ENCODE measurements at regions not wholly inside any gene's neighbourhood (a gene's known extent, or its start where the extent isn't known, plus 50 kb on each side); places are given as distances from the start of the nearest gene placed in this dataset.
A peak's percentile ranks its signal among the peaks of the same experiment; 100 is the strongest.
"Not testable (repeated sequence)": the region's sequence is repeated elsewhere in the genome, so short reads cannot be mapped to it uniquely, and the experiment has no call there.

GRCh38 chrX:46168254-46168653 is 377.0 kb downstream of the ZNF674 start:
- no peak for DNase-seq (ENCODE audit: low read depth in 2 of 2)

GRCh38 chrX:46165866-46166265 is 379.4 kb downstream of the ZNF674 start:
- DNase-seq (ENCODE audit: low read depth in 2 of 2) = no peak

GRCh38 chrX:46165411-46165810 is 379.8 kb downstream of the ZNF674 start:
- DNase-seq (ENCODE audit: low read depth in 2 of 2) = peak; percentile 30 to 32

- DNase-seq (ENCODE audit: low read depth in 2 of 2) = no peak
Measured at GRCh38 chrX:46152756-46153155, 392.5 kb downstream of the ZNF674 start.

- not testable (repeated sequence) for DNase-seq (ENCODE audit: low read depth in 2 of 2)
Measured at GRCh38 chrX:46151332-46151731, 393.9 kb downstream of the ZNF674 start.

GRCh38 chrX:46144566-46144965 is 400.7 kb downstream of the ZNF674 start:
- DNase-seq (ENCODE audit: low read depth in 2 of 2) = no peak

- DNase-seq (ENCODE audit: low read depth in 2 of 2) = no peak
Measured at GRCh38 chrX:46140272-46140671, 404.9 kb downstream of the ZNF674 start.

GRCh38 chrX:46130247-46130646 is 415.0 kb downstream of the ZNF674 start:
- no peak for DNase-seq (ENCODE audit: low read depth in 2 of 2)

- no peak for DNase-seq (ENCODE audit: low read depth in 2 of 2)
Measured at GRCh38 chrX:46125111-46125510, 420.1 kb downstream of the ZNF674 start.

GRCh38 chrX:46117234-46117633 is 428.0 kb downstream of the ZNF674 start:
- no peak for DNase-seq (ENCODE audit: low read depth in 2 of 2)

- DNase-seq (ENCODE audit: low read depth in 2 of 2) = not testable (repeated sequence)
Measured at GRCh38 chrX:46087310-46087709, 457.9 kb downstream of the ZNF674 start.

- not testable (repeated sequence) for DNase-seq (ENCODE audit: low read depth in 2 of 2)
Measured at GRCh38 chrX:46080121-46080520, 465.1 kb downstream of the ZNF674 start.

GRCh38 chrX:46072791-46073190 is 472.4 kb downstream of the ZNF674 start:
- DNase-seq (ENCODE audit: low read depth in 2 of 2) = no peak

GRCh38 chrX:46072372-46072771 is 472.8 kb downstream of the ZNF674 start:
- no peak for DNase-seq (ENCODE audit: low read depth in 2 of 2)

GRCh38 chrX:46070421-46070820 is 474.8 kb downstream of the ZNF674 start:
- no peak for DNase-seq (ENCODE audit: low read depth in 2 of 2)

- no peak for DNase-seq (ENCODE audit: low read depth in 2 of 2)
Measured at GRCh38 chrX:46059316-46059715, 485.9 kb downstream of the ZNF674 start.

GRCh38 chrX:46044486-46044885 is 500.7 kb downstream of the ZNF674 start:
- DNase-seq (ENCODE audit: low read depth in 2 of 2) = no peak

- DNase-seq (ENCODE audit: low read depth in 2 of 2) = no peak
Measured at GRCh38 chrX:46040001-46040400, 505.2 kb downstream of the ZNF674 start.

GRCh38 chrX:46039526-46039925 is 505.7 kb downstream of the ZNF674 start:
- DNase-seq (ENCODE audit: low read depth in 2 of 2) = no peak

GRCh38 chrX:46036508-46036907 is 508.7 kb downstream of the ZNF674 start:
- DNase-seq (ENCODE audit: low read depth in 2 of 2) = peak; percentile 1 to 8

GRCh38 chrX:46034868-46035267 is 510.4 kb downstream of the ZNF674 start:
- DNase-seq (ENCODE audit: low read depth in 2 of 2) = no peak

- no peak for DNase-seq (ENCODE audit: low read depth in 2 of 2)
Measured at GRCh38 chrX:46029777-46030176, 515.4 kb downstream of the ZNF674 start.

GRCh38 chrX:46016296-46016695 is 528.9 kb downstream of the ZNF674 start:
- DNase-seq (ENCODE audit: low read depth in 2 of 2) = no peak

- no peak for DNase-seq (ENCODE audit: low read depth in 2 of 2)
Measured at GRCh38 chrX:46015653-46016052, 529.6 kb downstream of the ZNF674 start.
